ENCODE measurements at regions not wholly inside any gene's neighbourhood (a gene's known extent, or its start where the extent isn't known, plus 50 kb on each side); places are given as distances from the start of the nearest gene placed in this dataset.

- TF ChIP-seq POLR2AphosphoS5 (IDR thresholded peaks at IDR 0.05) (no peak), POLR2A (IDR thresholded peaks at IDR 0.05) (no peak), EP300 (IDR thresholded peaks at IDR 0.05) (no peak), CTCF (IDR thresholded peaks at IDR 0.05) (no peak)
- 30% methylated on average over 5 of the region's 5 CpGs; no CpG with 5 or more reads in 1 of the 2 donors for WGBS, 2 donors (ENCODE audit: low coverage in 1 of 2)
- no peak for ATAC-seq
- Histone ChIP-seq H3K4me3 (no peak overlapping the region), H3K27ac (no peak overlapping the region), H3K27me3 (peaks cover 95% of the 10 kb centered on the region), H3K36me3 (no peaks in the 10 kb centered on the region), H3K4me1 (peaks cover 3 to 35% (median 14%) of the 10 kb centered on the region in 3 donors), H3K9me3 (no peaks in the 10 kb centered on the region)
Observed at GRCh38 chr11:43573873-43574272, 106.7 kb upstream of the HSD17B12 start.

- Histone ChIP-seq H3K9me3 (no peaks in the 10 kb centered on the region), H3K36me3 (no peaks in the 10 kb centered on the region), H3K27me3 (peaks cover 97% of the 10 kb centered on the region), H3K4me1 (peaks cover 3 to 40% (median 18%) of the 10 kb centered on the region in 3 donors), H3K4me3 (no peak overlapping the region), H3K27ac (no peak overlapping the region)
- no peak for TF ChIP-seq EP300 (IDR thresholded peaks at IDR 0.05)
- TF ChIP-seq POLR2AphosphoS5 (IDR thresholded peaks at IDR 0.05), result no peak
- TF ChIP-seq CTCF (IDR thresholded peaks at IDR 0.05), result no peak
- TF ChIP-seq POLR2A (IDR thresholded peaks at IDR 0.05), result no peak
- WGBS, 2 donors (ENCODE audit: low coverage in 1 of 2), result 17% methylated on average over 1 of the region's 1 CpG
- ATAC-seq, result no peak
Observed at GRCh38 chr11:43574411-43574810, 106.1 kb upstream of the HSD17B12 start.

GRCh38 chr11:43574949-43575912 lies 105.3 kb upstream of the HSD17B12 start:
- H3K27ac ChIP-seq, result no peak overlapping the region
- H3K27me3 ChIP-seq, result peaks cover 97% of the 10 kb centered on the region
- no peak for ATAC-seq
- no peaks in the 10 kb centered on the region for H3K9me3 ChIP-seq
- peaks cover 3 to 48% (median 24%) of the 10 kb centered on the region in 3 donors for H3K4me1 ChIP-seq
- WGBS, 2 donors (ENCODE audit: low coverage in 1 of 2), result 0 to 1% methylated on average over 3 to 26 of the region's 50 CpGs
- no peaks in the 10 kb centered on the region for H3K36me3 ChIP-seq
- H3K4me3 ChIP-seq, result peak overlapping the region in 1 of 2 donors; percentile 36
- no peak for TF ChIP-seq POLR2A (IDR thresholded peaks at IDR 0.05)
- no peak for TF ChIP-seq CTCF (IDR thresholded peaks at IDR 0.05)
- no peak for TF ChIP-seq POLR2AphosphoS5 (IDR thresholded peaks at IDR 0.05)
- no peak for TF ChIP-seq EP300 (IDR thresholded peaks at IDR 0.05)

GRCh38 chr11:43575913-43576310 lies 104.6 kb upstream of the HSD17B12 start:
- no peak for ATAC-seq
- H3K27me3 ChIP-seq, result peaks cover 99% of the 10 kb centered on the region
- peaks cover 3 to 55% (median 27%) of the 10 kb centered on the region in 3 donors for H3K4me1 ChIP-seq
- TF ChIP-seq POLR2A (IDR thresholded peaks at IDR 0.05), result no peak
- TF ChIP-seq EP300 (IDR thresholded peaks at IDR 0.05), result no peak
- TF ChIP-seq CTCF (IDR thresholded peaks at IDR 0.05), result no peak
- no peak for TF ChIP-seq POLR2AphosphoS5 (IDR thresholded peaks at IDR 0.05)
- peak overlapping the region in 1 of 2 donors; percentile 36 for H3K4me3 ChIP-seq
- no peaks in the 10 kb centered on the region for H3K9me3 ChIP-seq
- H3K36me3 ChIP-seq, result no peaks in the 10 kb centered on the region
- no peak overlapping the region for H3K27ac ChIP-seq
- 0 to 1% methylated on average over 5 to 10 of the region's 11 CpGs for whole genome bisulfite sequencing, 2 donors (ENCODE audit: low coverage in 1 of 2)
